Mucosa of descending colon (tissue), 3 donors: ENCODE measurements at regions not wholly inside any gene's neighbourhood (a gene's known extent, or its start where the extent isn't known, plus 50 kb on each side); places are given as distances from the start of the nearest gene placed in this dataset.
"Not testable (repeated sequence)": the region's sequence is repeated elsewhere in the genome, so short reads cannot be mapped to it uniquely, and the experiment has no call there.

Experiments used
- ATAC-seq: fragments of 200-7000 bp; cut with Tn5 transposase; one replicate; pipeline ENCODE4 v1.9.1; 2020; ENCODE audit warnings: mild to moderate bottlenecking, moderate library complexity
- DNase-seq, 3 donors: peaks; one replicate each; pipeline ENCODE4 v3.0.0-alpha.2; 2020
- H3K36me3 ChIP-seq: fragments of 200-600 bp; one replicate; pipeline ENCODE4 v1.8.0; 2021; ENCODE audit warnings: low read depth, mild to moderate bottlenecking
- H3K4me1 ChIP-seq: fragments of 200-600 bp; one replicate; pipeline ENCODE4 v1.8.0; 2021; ENCODE audit warnings: low read depth, mild to moderate bottlenecking
- H3K4me3 ChIP-seq: fragments of 200-600 bp; one replicate; pipeline ENCODE4 v1.8.0; 2021; ENCODE audit warnings: mild to moderate bottlenecking
- H3K9me3 ChIP-seq: fragments of 200-600 bp; one replicate; pipeline ENCODE4 v1.8.0; 2021; ENCODE audit warnings: mild to moderate bottlenecking
- intact Hi-C, 2 donors: fragments of 100-400 bp; cut with DNase I in 1 of 2; cut with micrococcal nuclease in 1 of 2; formaldehyde crosslinking; loops; one replicate each; pipeline versions ENCODE4 v1.11.0 to v1.11.1; 2022; cut with DNase I, micrococcal nuclease
- TF ChIP-seq, protein P1 (sequence below): fragments of 200-600 bp; IDR thresholded peaks from one replicate; pipeline ENCODE4 v1.8.0; 2022; ENCODE audit warnings: antibody characterized with exemption, mild to moderate bottlenecking
- donor health status: DM: no; HTN: no; CAD: no; lungs with moderate emphysema.
- donor health status: DM: no; HTN: no; CAD: no.
- donor health status: DM: no; HTN: yes; CAD: no.

DNA sequence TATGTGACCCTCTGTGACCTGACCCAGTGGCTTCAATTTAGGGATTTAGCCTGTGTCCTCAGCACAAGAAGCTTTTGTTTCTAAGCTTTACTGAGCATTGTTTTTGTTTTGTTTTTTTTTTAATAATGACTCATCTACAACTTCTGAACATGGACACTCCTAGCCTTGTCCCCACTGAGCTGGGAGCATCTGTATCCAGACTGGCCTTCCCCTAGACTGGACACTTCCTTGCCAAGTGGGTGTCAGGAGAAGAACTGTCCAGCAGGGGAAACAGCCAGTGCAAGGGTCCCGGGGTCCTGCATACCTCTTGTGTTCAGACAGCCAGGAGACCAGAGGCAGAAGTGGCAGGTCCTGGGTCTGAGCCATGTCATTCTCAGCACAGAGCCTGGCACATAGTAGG is 108.6 kb downstream of the TMEM130 start:
- ATAC-seq: no peak
- H3K4me1 ChIP-seq: no peaks in the 10 kb centered on the region
- H3K36me3 ChIP-seq: no peaks in the 10 kb centered on the region
- TF ChIP-seq, protein P1, sequence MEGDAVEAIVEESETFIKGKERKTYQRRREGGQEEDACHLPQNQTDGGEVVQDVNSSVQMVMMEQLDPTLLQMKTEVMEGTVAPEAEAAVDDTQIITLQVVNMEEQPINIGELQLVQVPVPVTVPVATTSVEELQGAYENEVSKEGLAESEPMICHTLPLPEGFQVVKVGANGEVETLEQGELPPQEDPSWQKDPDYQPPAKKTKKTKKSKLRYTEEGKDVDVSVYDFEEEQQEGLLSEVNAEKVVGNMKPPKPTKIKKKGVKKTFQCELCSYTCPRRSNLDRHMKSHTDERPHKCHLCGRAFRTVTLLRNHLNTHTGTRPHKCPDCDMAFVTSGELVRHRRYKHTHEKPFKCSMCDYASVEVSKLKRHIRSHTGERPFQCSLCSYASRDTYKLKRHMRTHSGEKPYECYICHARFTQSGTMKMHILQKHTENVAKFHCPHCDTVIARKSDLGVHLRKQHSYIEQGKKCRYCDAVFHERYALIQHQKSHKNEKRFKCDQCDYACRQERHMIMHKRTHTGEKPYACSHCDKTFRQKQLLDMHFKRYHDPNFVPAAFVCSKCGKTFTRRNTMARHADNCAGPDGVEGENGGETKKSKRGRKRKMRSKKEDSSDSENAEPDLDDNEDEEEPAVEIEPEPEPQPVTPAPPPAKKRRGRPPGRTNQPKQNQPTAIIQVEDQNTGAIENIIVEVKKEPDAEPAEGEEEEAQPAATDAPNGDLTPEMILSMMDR: no peak
- H3K4me3 ChIP-seq: no peak overlapping the region
- intact Hi-C loops: no loop called here
- H3K9me3 ChIP-seq: no peaks in the 10 kb centered on the region
- DNase-seq: no peak

DNA sequence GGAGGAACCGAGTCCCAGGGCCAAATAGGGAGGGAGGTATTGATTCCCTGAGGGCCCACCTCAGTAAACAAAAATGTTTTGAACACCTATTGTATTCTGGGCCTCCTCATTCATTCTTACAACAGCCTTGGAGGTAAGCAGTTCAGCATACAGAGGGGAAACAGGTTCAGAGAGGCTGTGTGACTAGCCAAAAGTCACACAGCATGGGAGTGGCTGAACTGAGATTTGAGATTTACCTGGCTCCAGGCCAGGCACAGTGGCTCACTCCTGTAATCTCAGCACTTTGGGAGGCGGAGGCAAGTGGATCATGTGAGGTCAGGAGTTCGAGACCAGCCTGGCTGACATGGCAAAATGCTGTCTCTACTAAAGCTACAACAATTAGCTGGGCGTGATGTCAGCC is 107.2 kb downstream of the TMEM130 start:
- no peaks in the 10 kb centered on the region for H3K36me3 ChIP-seq
- no peaks in the 10 kb centered on the region for H3K9me3 ChIP-seq
- no peaks in the 10 kb centered on the region for H3K4me1 ChIP-seq
- H3K4me3 ChIP-seq: no peak overlapping the region
- no peak for DNase-seq
- TF ChIP-seq, protein P1: no peak
- intact Hi-C loops: no loop called here
- ATAC-seq: no peak

DNA sequence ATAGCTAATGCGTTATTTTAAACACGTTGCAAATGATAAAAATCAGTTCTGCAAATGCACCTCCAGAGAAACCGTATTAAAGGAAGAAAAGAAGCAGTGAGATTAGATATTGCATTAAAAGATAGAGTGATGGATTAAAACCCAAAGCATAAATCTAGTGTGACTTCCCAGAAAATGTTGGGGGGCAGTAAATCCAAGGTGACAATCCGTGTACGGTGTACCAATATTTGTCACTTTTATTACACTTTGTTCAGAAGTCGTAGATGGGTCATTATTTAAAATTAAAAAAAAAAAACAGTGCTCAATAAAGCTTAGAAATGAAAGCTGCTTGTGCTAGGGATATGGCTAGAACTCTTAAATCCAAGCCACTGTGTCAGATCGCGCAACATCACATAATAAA is 106.4 kb downstream of the TMEM130 start:
- no peaks in the 10 kb centered on the region for H3K4me1 ChIP-seq
- no peaks in the 10 kb centered on the region for H3K36me3 ChIP-seq
- no peaks in the 10 kb centered on the region for H3K9me3 ChIP-seq
- H3K4me3 ChIP-seq: no peak overlapping the region
- DNase-seq: no peak
- no peak for ATAC-seq
- TF ChIP-seq, protein P1: no peak
- intact Hi-C loops: no loop called here

DNA sequence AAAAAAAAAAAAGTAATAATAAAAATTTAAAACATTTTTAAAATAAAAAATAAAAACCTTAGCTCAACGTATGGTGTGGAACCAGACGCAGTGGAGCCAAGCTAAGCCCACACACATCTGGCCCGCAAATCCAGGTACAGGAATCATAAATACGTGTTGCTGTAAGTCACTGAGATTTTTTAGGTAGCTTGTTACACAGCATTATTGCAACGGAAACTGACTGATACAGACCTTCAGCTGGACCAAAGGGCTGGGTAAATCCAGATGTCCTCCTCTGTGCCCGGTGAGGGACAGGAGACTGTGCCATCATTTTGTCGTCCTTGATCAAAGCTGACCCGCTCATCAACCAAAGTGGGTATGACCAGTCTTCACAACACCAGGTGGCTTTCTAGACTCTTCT is 104.9 kb downstream of the TMEM130 start:
- no peaks in the 10 kb centered on the region for H3K4me1 ChIP-seq
- no peaks in the 10 kb centered on the region for H3K9me3 ChIP-seq
- TF ChIP-seq, protein P1: no peak
- no peak for ATAC-seq
- no peaks in the 10 kb centered on the region for H3K36me3 ChIP-seq
- H3K4me3 ChIP-seq: no peak overlapping the region
- no peak for DNase-seq
- intact Hi-C loops: no loop called here

DNA sequence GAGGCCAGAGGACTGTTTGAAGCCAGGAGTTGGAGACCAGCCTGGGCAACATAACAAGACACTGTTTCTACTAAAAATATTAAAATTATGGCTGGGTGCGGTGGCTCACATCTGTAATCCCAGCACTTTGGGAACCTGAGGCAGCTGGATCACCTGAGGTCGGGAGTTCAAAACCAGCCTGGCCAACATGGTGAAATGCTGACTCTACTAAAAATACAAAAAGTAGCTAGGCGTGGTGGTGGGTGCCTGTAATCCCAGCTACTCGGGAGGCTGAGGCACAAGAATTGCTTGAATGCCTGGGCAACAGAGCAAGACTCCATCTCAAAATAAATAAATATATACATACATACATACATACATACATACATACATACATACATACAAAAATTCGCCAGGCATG is 99.7 kb downstream of the TMEM130 start:
- intact Hi-C loops: loop anchor here in 1 of 2 donors (10.0 kb wide), 1 partner anchor 65 kb away; no protein-coding TSS in a partner anchor
- not testable (repeated sequence) for H3K36me3 ChIP-seq, ATAC-seq, H3K4me3 ChIP-seq, H3K4me1 ChIP-seq, H3K9me3 ChIP-seq, DNase-seq

DNA sequence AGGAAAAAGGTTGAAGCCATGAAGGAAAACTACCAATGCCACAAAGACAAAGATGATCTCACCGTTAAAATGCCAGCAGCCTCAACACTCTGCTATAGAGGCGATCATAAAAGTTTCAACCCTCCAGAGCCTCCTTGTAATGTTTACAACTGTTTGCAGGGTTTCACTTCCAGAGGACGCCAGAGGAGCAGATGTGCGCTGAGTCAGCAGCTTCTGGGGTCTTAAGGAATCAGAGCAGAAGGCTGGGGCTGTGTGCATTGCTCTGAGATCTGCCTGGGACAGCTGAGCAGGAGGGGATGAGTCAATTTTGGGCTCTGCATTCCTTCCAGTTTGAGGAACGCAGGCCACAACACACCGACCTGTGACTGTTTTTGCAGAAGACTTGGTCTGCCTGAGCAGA is 98.3 kb downstream of the TMEM130 start:
- ATAC-seq (peak; percentile 61), DNase-seq (peak in 2 of 3 donors; percentile 33 to 46)
- intact Hi-C loops: loop anchor here in 1 of 2 donors (10.0 kb wide), 1 partner anchor 63 kb away; no protein-coding TSS in a partner anchor
- no peaks in the 10 kb centered on the region for H3K9me3 ChIP-seq
- no peaks in the 10 kb centered on the region for H3K4me1 ChIP-seq
- H3K4me3 ChIP-seq: no peak overlapping the region
- no peaks in the 10 kb centered on the region for H3K36me3 ChIP-seq
- TF ChIP-seq, protein P1: no peak
